Ovary (tissue), 3 donors: ENCODE measurements at regions not wholly inside any gene's neighbourhood (a gene's known extent, or its start where the extent isn't known, plus 50 kb on each side); places are given as distances from the start of the nearest gene placed in this dataset.

Source experiments
- EP300 ChIP-seq: sonication (generic); formaldehyde crosslinking; IDR thresholded peaks from one replicate; pipeline ENCODE4 v1.6.1; 2017; ENCODE audit warnings: antibody characterized with exemption
- POLR2A ChIP-seq: fragments of 450-650 bp; IDR thresholded peaks from one replicate; pipeline ENCODE4 v1.6.1; 2017; ENCODE audit warnings: antibody characterized with exemption, mild to moderate bottlenecking, moderate library complexity
- TF ChIP-seq, protein P1 (sequence below), 3 donors: fragments of 450-650 bp in 2 of 3; fragments of 200-600 bp in 1 of 3; IDR thresholded peaks; one replicate each; pipeline versions ENCODE4 v1.5.1 to v1.8.0; 2016 to 2022; ENCODE audit warnings: antibody characterized with exemption in 3 of 3, mild to moderate bottlenecking in 1 of 3
- donor health status: DM: no; HTN: no; CAD: no.

DNA sequence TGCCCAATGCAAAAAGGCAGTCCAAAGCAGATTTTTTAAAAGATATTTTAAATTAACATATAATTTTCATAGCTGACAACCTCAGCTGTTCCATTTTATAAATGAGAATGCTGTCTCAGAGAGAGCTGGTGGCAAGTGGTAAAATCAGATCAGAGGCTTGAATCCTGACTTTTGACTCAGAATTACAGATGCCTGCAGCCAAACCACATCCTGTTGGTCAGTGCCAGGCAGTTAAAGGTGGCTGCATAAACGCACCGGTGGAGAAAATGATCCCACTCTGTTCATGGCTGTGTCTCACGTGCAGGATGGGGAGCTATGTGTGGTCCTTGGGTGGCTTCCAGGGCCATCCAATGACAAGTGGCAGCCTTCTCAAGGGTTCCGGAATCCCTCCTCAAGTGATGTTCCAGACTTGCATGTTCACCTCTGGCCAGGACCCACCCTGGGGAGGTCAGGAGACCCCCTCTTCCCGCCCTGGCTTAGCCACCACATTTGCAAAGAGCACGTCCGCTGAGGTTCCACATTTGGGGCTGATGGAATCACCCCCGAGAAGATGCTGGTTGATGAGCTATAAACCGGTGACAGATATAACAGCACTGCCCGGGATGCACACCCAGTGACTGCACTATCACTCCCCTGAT lies 155.5 kb downstream of the SHANK2 start:
- TF ChIP-seq, protein P1, sequence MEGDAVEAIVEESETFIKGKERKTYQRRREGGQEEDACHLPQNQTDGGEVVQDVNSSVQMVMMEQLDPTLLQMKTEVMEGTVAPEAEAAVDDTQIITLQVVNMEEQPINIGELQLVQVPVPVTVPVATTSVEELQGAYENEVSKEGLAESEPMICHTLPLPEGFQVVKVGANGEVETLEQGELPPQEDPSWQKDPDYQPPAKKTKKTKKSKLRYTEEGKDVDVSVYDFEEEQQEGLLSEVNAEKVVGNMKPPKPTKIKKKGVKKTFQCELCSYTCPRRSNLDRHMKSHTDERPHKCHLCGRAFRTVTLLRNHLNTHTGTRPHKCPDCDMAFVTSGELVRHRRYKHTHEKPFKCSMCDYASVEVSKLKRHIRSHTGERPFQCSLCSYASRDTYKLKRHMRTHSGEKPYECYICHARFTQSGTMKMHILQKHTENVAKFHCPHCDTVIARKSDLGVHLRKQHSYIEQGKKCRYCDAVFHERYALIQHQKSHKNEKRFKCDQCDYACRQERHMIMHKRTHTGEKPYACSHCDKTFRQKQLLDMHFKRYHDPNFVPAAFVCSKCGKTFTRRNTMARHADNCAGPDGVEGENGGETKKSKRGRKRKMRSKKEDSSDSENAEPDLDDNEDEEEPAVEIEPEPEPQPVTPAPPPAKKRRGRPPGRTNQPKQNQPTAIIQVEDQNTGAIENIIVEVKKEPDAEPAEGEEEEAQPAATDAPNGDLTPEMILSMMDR (IDR thresholded peaks at IDR 0.05), result no peak
- TF ChIP-seq POLR2A (no peak), EP300 (no peak)
